Mucosa of rectum (tissue), 2 donors: ENCODE measurements at regions not wholly inside any gene's neighbourhood (a gene's known extent, or its start where the extent isn't known, plus 50 kb on each side); places are given as distances from the start of the nearest gene placed in this dataset.

Experiments
- H3K27ac ChIP-seq, 2 donors: one replicate each; pipeline ENCODE4 v1.7.0; 2013; ENCODE audit warnings: inconsistent platforms in 2 of 2, low read depth in 2 of 2, low read length in 2 of 2
- H3K27me3 ChIP-seq, 2 donors: one replicate each; pipeline ENCODE4 v1.7.0; 2013; ENCODE audit warnings: low read length in 2 of 2; ENCODE audit not compliant: control insufficient read depth in 2 of 2, insufficient read depth in 2 of 2
- H3K36me3 ChIP-seq, 2 donors: one replicate each; pipeline ENCODE4 v1.7.0; 2013; ENCODE audit warnings: low read length in 2 of 2; ENCODE audit not compliant: control insufficient read depth in 2 of 2, insufficient read depth in 2 of 2
- H3K4me1 ChIP-seq, 2 donors: one replicate each; pipeline ENCODE4 v1.7.0; 2013; ENCODE audit warnings: low read length in 2 of 2, mild to moderate bottlenecking in 1 of 2; ENCODE audit not compliant: control insufficient read depth in 2 of 2, insufficient read depth in 2 of 2
- H3K4me3 ChIP-seq, 2 donors: one replicate each; pipeline ENCODE4 v1.7.0; 2013; ENCODE audit warnings: low read length in 2 of 2
- H3K9ac ChIP-seq, 2 donors: one replicate each; pipeline ENCODE4 v1.7.0; 2013; ENCODE audit warnings: low read length in 2 of 2, low read depth in 1 of 2, mild to moderate bottlenecking in 1 of 2
- H3K9me3 ChIP-seq, 2 donors: one replicate each; pipeline ENCODE4 v1.7.0; 2013; ENCODE audit warnings: low read length in 2 of 2; ENCODE audit not compliant: control insufficient read depth in 2 of 2
- donor health status: healthy.
- donor health status: Normal muscosa, but diverticular disease.

- Histone ChIP-seq H3K9ac (no peak overlapping the region), H3K27ac (no peak overlapping the region), H3K9me3 (no peaks in the 10 kb centered on the region), H3K4me1 (no peaks in the 10 kb centered on the region), H3K36me3 (no peaks in the 10 kb centered on the region), H3K27me3 (no peaks in the 10 kb centered on the region), H3K4me3 (no peak overlapping the region)
These were observed 145.7 kb downstream of the NUP35 start for GRCh38 chr2:183269956-183270355.

- Histone ChIP-seq H3K27me3 (no peaks in the 10 kb centered on the region), H3K4me1 (no peaks in the 10 kb centered on the region), H3K36me3 (no peaks in the 10 kb centered on the region), H3K9ac (no peak overlapping the region), H3K4me3 (no peak overlapping the region), H3K9me3 (no peaks in the 10 kb centered on the region), H3K27ac (no peak overlapping the region)
These were observed 159.0 kb downstream of the NUP35 start for GRCh38 chr2:183283209-183283608.

GRCh38 chr2:183284606-183285005 lies 160.4 kb downstream of the NUP35 start:
- Histone ChIP-seq H3K4me3 (no peak overlapping the region), H3K9ac (no peak overlapping the region), H3K36me3 (no peaks in the 10 kb centered on the region), H3K27me3 (no peaks in the 10 kb centered on the region), H3K9me3 (no peaks in the 10 kb centered on the region), H3K4me1 (no peaks in the 10 kb centered on the region), H3K27ac (no peak overlapping the region)

DNA sequence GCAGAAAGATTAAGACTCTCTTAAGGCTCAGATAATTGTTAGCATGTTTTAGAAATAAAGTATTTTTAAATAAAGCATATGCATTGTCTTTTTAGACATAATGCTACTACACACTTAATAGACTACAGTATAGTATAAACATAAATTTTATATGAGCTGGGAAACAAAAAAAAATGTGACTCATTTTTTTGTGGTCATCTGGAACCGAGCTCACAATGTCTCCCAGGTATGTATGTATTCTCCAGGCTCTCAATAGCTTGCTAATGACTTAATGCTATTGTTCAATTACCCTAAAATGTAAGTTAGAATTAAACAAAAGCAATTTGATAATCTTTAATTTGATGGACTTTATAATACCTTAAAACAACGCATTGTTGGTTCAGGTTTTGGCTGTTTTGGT lies 167.2 kb downstream of the NUP35 start:
- no peak overlapping the region for H3K9ac ChIP-seq
- no peaks in the 10 kb centered on the region for H3K36me3 ChIP-seq
- H3K4me3 ChIP-seq: no peak overlapping the region
- no peak overlapping the region for H3K27ac ChIP-seq
- H3K27me3 ChIP-seq: no peaks in the 10 kb centered on the region
- no peaks in the 10 kb centered on the region for H3K9me3 ChIP-seq
- no peaks in the 10 kb centered on the region for H3K4me1 ChIP-seq

GRCh38 chr2:183292028-183292427 lies 167.8 kb downstream of the NUP35 start:
- Histone ChIP-seq H3K27me3 (no peaks in the 10 kb centered on the region), H3K4me1 (no peaks in the 10 kb centered on the region), H3K27ac (no peak overlapping the region), H3K36me3 (no peaks in the 10 kb centered on the region), H3K4me3 (no peak overlapping the region), H3K9ac (no peak overlapping the region), H3K9me3 (no peaks in the 10 kb centered on the region)

GRCh38 chr2:183339311-183339710 lies 215.1 kb downstream of the NUP35 start:
- H3K9me3 ChIP-seq: no peaks in the 10 kb centered on the region
- H3K27me3 ChIP-seq: no peaks in the 10 kb centered on the region

GRCh38 chr2:183341057-183341456 lies 216.8 kb downstream of the NUP35 start:
- no peak overlapping the region for H3K9ac ChIP-seq
- H3K4me3 ChIP-seq: no peak overlapping the region
- H3K9me3 ChIP-seq: no peaks in the 10 kb centered on the region
- H3K36me3 ChIP-seq: no peaks in the 10 kb centered on the region
- no peaks in the 10 kb centered on the region for H3K4me1 ChIP-seq
- H3K27ac ChIP-seq: no peak overlapping the region
- H3K27me3 ChIP-seq: no peaks in the 10 kb centered on the region

More at GRCh38 chr2:183339311-183339710, 215.1 kb downstream of the NUP35 start:
- Histone ChIP-seq H3K4me3 (no peak overlapping the region), H3K27ac (no peak overlapping the region), H3K9ac (no peak overlapping the region), H3K4me1 (no peaks in the 10 kb centered on the region), H3K36me3 (no peaks in the 10 kb centered on the region)

- no peak overlapping the region for H3K9ac ChIP-seq
- H3K27me3 ChIP-seq: no peaks in the 10 kb centered on the region
- H3K9me3 ChIP-seq: no peaks in the 10 kb centered on the region
- H3K27ac ChIP-seq: no peak overlapping the region
- H3K36me3 ChIP-seq: no peaks in the 10 kb centered on the region
- H3K4me1 ChIP-seq: no peaks in the 10 kb centered on the region
- H3K4me3 ChIP-seq: no peak overlapping the region
These were observed 223.7 kb downstream of the NUP35 start for GRCh38 chr2:183347969-183348368.

- Histone ChIP-seq H3K4me1 (no peaks in the 10 kb centered on the region), H3K4me3 (no peak overlapping the region), H3K9me3 (no peaks in the 10 kb centered on the region), H3K27ac (no peak overlapping the region), H3K9ac (no peak overlapping the region), H3K36me3 (no peaks in the 10 kb centered on the region), H3K27me3 (no peaks in the 10 kb centered on the region)
These were observed 224.2 kb downstream of the NUP35 start for GRCh38 chr2:183348492-183348891.

DNA sequence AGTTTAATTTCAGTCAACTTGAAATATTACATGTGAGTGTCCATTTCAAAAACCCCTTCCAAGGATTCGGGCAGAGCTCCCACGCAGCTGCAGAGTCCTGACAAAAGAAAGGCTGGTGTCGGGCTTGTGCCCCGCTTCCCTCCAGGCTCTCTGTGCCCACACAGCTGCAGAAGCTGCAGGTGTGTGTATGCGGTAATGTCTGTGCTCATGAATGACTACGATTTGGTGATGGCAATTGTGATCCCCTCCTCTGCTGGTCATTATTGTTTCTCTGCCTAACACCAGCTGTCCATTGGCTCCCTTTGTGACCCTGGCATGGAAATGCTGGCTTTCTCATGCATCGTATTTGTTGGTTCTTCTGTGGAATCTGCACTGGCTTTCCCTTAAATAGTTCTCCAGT lies 224.8 kb downstream of the NUP35 start:
- no peaks in the 10 kb centered on the region for H3K9me3 ChIP-seq
- H3K27ac ChIP-seq: no peak overlapping the region
- H3K4me1 ChIP-seq: no peaks in the 10 kb centered on the region
- no peaks in the 10 kb centered on the region for H3K27me3 ChIP-seq
- H3K36me3 ChIP-seq: no peaks in the 10 kb centered on the region
- no peak overlapping the region for H3K9ac ChIP-seq
- no peak overlapping the region for H3K4me3 ChIP-seq

DNA sequence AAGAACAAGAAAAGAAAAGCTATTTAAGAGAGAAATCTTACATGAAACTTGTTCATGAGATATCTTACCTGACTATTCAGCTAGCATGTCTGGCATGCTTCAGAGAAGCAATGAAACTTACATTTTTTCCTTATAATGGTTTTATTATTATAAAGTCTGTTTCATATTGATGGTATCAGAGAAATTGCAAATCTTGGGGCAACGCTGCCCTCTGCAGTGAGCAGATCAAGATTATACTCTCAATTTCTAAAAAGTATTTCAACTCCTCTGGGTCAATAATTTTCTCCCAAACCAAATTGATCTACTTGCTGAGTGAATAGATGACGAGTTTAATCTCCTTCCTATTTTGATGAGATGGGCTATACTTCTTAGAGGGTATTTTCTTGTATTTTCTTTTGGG lies 235.6 kb downstream of the NUP35 start:
- Histone ChIP-seq H3K9me3 (no peaks in the 10 kb centered on the region), H3K4me3 (no peak overlapping the region), H3K9ac (no peak overlapping the region), H3K4me1 (no peaks in the 10 kb centered on the region), H3K27ac (no peak overlapping the region), H3K27me3 (no peaks in the 10 kb centered on the region), H3K36me3 (no peaks in the 10 kb centered on the region)
